PC-3 (cell line): ENCODE measurements at regions not wholly inside any gene's neighbourhood (a gene's known extent, or its start where the extent isn't known, plus 50 kb on each side); places are given as distances from the start of the nearest gene placed in this dataset.

Source experiments
- EZH2 ChIP-seq: fragments of 300-600 bp; sonication (generic); IDR thresholded peaks from one replicate; pipeline ENCODE4 v1.6.1; 2017; ENCODE audit warnings: antibody characterized with exemption, mild to moderate bottlenecking, low read length; ENCODE audit not compliant: unreplicated experiment
- EZH2phosphoT487 ChIP-seq: fragments of 300-600 bp; sonication (generic); IDR thresholded peaks from 2 replicates; pipeline ENCODE4 v1.6.1; 2018; ENCODE audit warnings: mild to moderate bottlenecking, antibody characterized with exemption, low read length, borderline replicate concordance
- TF ChIP-seq, protein P1 (sequence below): fragments of 300-600 bp; sonication (generic); conservative IDR thresholded peaks from 2 replicates; pipeline ENCODE4 v1.5.1; 2017; ENCODE audit warnings: antibody characterized with exemption, low read depth, mild to moderate bottlenecking, low read length

- TF ChIP-seq, protein P1, sequence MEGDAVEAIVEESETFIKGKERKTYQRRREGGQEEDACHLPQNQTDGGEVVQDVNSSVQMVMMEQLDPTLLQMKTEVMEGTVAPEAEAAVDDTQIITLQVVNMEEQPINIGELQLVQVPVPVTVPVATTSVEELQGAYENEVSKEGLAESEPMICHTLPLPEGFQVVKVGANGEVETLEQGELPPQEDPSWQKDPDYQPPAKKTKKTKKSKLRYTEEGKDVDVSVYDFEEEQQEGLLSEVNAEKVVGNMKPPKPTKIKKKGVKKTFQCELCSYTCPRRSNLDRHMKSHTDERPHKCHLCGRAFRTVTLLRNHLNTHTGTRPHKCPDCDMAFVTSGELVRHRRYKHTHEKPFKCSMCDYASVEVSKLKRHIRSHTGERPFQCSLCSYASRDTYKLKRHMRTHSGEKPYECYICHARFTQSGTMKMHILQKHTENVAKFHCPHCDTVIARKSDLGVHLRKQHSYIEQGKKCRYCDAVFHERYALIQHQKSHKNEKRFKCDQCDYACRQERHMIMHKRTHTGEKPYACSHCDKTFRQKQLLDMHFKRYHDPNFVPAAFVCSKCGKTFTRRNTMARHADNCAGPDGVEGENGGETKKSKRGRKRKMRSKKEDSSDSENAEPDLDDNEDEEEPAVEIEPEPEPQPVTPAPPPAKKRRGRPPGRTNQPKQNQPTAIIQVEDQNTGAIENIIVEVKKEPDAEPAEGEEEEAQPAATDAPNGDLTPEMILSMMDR, result no peak
- TF ChIP-seq EZH2 (no peak), EZH2phosphoT487 (no peak)
Measured at GRCh38 chr6:14270142-14270893, 152.7 kb downstream of the CD83 start.
